Endothelial cell of umbilical vein (primary cell): ENCODE measurements at regions not wholly inside any gene's neighbourhood (a gene's known extent, or its start where the extent isn't known, plus 50 kb on each side); places are given as distances from the start of the nearest gene placed in this dataset.
"Not testable (repeated sequence)": the region's sequence is repeated elsewhere in the genome, so short reads cannot be mapped to it uniquely, and the experiment has no call there.

Experiments
- BruUV-seq: library from RNA; stranded (reverse); fragments of 400-500 nt; replicated peaks from 2 replicates; lab custom pipeline; 2021; lab: Mats Ljungman, UMichigan
- CTCF ChIA-PET: fragments of 300-600, 350-600 bp; sonication (Branson Sonifier 250); formaldehyde crosslinking; loops from one replicate; lab custom pipeline; 2021; ENCODE audit warnings: antibody characterized with exemption, inconsistent platforms; lab: Charles Lee
- POLR2A ChIA-PET: fragments of 300-600, 350-600 bp; sonication (Branson Sonifier 250); formaldehyde crosslinking; loops from one replicate; lab custom pipeline; 2021; ENCODE audit warnings: antibody characterized with exemption, inconsistent platforms; lab: Charles Lee
- DNase-seq: peaks from one replicate; pipeline ENCODE4 v3.0.0-alpha.2; 2011; ENCODE audit warnings: low read depth, low spot score
- FAIRE-seq: peaks from 2 replicates; lab custom pipeline; 2011; peaks lifted over from hg19 to GRCh38; lab: Jason Lieb, UNC
- H2AFZ ChIP-seq: 2 replicates; pipeline ENCODE4 v1.6.0; 2012; ENCODE audit warnings: low read depth, low read length, control low read depth, inconsistent platforms
- H3K27ac ChIP-seq: 2 replicates; pipeline ENCODE4 v1.5.1; 2011; ENCODE audit warnings: low read depth, mild to moderate bottlenecking, control low read depth, low read length, moderate library complexity; ENCODE audit not compliant: insufficient read depth
- H3K27me3 ChIP-seq, 2 experiments: 2 replicates each; pipeline versions ENCODE4 v1.6.0 to v1.6.1; 2011; ENCODE audit warnings: low read length in 2 of 2, mixed read lengths in 1 of 2; ENCODE audit not compliant: control insufficient read depth in 2 of 2, insufficient read depth in 2 of 2
- H3K36me3 ChIP-seq, 2 experiments: 2 replicates in 1 of 2; 3 replicates in 1 of 2; pipeline ENCODE4 v1.5.1; 2011; ENCODE audit warnings: low read length in 2 of 2, mild to moderate bottlenecking in 1 of 2, moderate library complexity in 1 of 2; ENCODE audit not compliant: control insufficient read depth in 2 of 2, insufficient read depth in 2 of 2; ENCODE audit errors: extremely low read depth in 1 of 2
- H3K4me1 ChIP-seq: 3 replicates; pipeline ENCODE4 v1.5.1; 2011; ENCODE audit warnings: mild to moderate bottlenecking, low read length; ENCODE audit not compliant: control insufficient read depth, insufficient read depth; ENCODE audit errors: extremely low read depth
- H3K4me2 ChIP-seq: 2 replicates; pipeline ENCODE4 v1.6.1; 2011; ENCODE audit warnings: low read length, control low read depth, mixed read lengths; ENCODE audit not compliant: insufficient read depth
- H3K4me3 ChIP-seq, 3 experiments: fragments of 200-600 bp in 1 of 3; sonication (generic), shearing (Covaris generic) in 1 of 3; replicated peaks in 1 of 3; 2 replicates each; pipeline ENCODE4 v1.5.1; 2011 to 2016; ENCODE audit warnings: control low read depth in 3 of 3, low read length in 3 of 3, mild to moderate bottlenecking in 2 of 3, inconsistent platforms in 1 of 3, low read depth in 1 of 3, moderate library complexity in 1 of 3; ENCODE audit not compliant: insufficient read depth in 1 of 3
- H3K79me2 ChIP-seq: 2 replicates; pipeline ENCODE4 v1.6.0; 2012; ENCODE audit warnings: low read length, inconsistent platforms; ENCODE audit not compliant: control insufficient read depth, insufficient read depth
- H3K9ac ChIP-seq: replicated peaks from 2 replicates; pipeline ENCODE3; 2011; ENCODE audit warnings: low read length, control low read depth; ENCODE audit not compliant: insufficient read depth; ENCODE audit errors: extremely low read depth
- H3K9me1 ChIP-seq: replicated peaks from 3 replicates; pipeline ENCODE4 v1.6.0; 2011; ENCODE audit warnings: mild to moderate bottlenecking, low read length; ENCODE audit not compliant: control insufficient read depth, insufficient read depth; ENCODE audit errors: extremely low read depth
- H3K9me3 ChIP-seq: replicated peaks from 2 replicates; pipeline ENCODE4 v1.5.1; 2012; ENCODE audit warnings: low read length, inconsistent platforms; ENCODE audit not compliant: control insufficient read depth, insufficient read depth
- H4K20me1 ChIP-seq: replicated peaks from 2 replicates; pipeline ENCODE3; 2011; ENCODE audit warnings: mild to moderate bottlenecking, low read length; ENCODE audit not compliant: control insufficient read depth, insufficient read depth; ENCODE audit errors: extremely low read depth
- GATA2 ChIP-seq: IDR thresholded peaks from 2 replicates; pipeline ENCODE4 v1.7.0; 2011; ENCODE audit warnings: low read depth, mild to moderate bottlenecking, moderate library complexity, mixed read lengths, low read length; ENCODE audit not compliant: insufficient read length, insufficient read depth
- dilution Hi-C: fragments of 300-500 bp; cut with MboI; formaldehyde crosslinking; loops from one replicate; pipeline ENCODE4 v1.15.0; 2019; ENCODE audit warnings: low sequenced_read_pairs; ENCODE audit not compliant: extremely low pct_ligation_motif_present
- intact Hi-C: fragments of 100-400 bp; cut with micrococcal nuclease; formaldehyde crosslinking; loops from one replicate; pipeline ENCODE4 v1.10.0; 2022

DNA sequence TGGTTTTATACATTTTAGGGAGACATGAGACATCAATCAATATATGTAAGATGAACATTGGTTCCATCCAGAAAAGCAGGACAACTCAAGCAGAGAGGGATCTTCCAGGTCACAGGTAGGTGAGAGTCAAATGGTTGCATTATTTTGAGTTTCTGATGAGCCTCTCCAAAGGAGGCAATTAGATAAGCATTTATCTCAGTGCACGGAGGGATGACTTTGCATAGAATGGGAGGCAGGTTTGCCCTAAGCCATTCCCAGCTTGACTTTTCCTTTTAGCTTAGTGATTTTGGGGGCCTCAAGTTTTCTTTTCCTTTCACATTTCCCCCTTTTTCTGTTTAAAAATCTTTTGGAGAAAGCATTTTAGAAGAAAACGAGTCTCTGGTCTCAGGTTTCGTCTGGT lies 58.4 kb upstream of the BDH1 start:
- H3K27ac ChIP-seq, POLR2A ChIA-PET, BruUV-seq, H3K9me1 ChIP-seq, DNase-seq, intact Hi-C loops, H3K9ac ChIP-seq, H4K20me1 ChIP-seq, H2AFZ ChIP-seq, H3K4me2 ChIP-seq, H3K79me2 ChIP-seq, H3K4me1 ChIP-seq, H3K4me3 ChIP-seq, H3K27me3 ChIP-seq, H3K9me3 ChIP-seq, dilution Hi-C loops, FAIRE-seq: not testable (repeated sequence)
- CTCF ChIA-PET, result interaction anchor here (1.8 to 2.3 kb wide), 2 partner anchors 10 to 15 kb away, joined by 4 to 18 read pairs; no protein-coding TSS in a partner anchor
- H3K36me3 ChIP-seq, result peaks cover 10 to 15% of the 10 kb centered on the region in 2 experiments

GRCh38 chr3:197613199-197613598 lies 57.4 kb upstream of the BDH1 start:
- H3K9me1 ChIP-seq, result no peaks in the 10 kb centered on the region
- no peak overlapping the region for H3K4me2 ChIP-seq
- no peaks in the 10 kb centered on the region for H3K9me3 ChIP-seq
- no peak overlapping the region for H3K27ac ChIP-seq
- H2AFZ ChIP-seq, result no peak overlapping the region
- no peak overlapping the region for H3K4me3 ChIP-seq
- no peaks in the 10 kb centered on the region for H3K4me1 ChIP-seq
- intact Hi-C loops, result no loop called here
- H3K79me2 ChIP-seq, result peaks cover 2% of the 10 kb centered on the region
- ChIA-PET CTCF (interaction anchor here (1.8 to 4.4 kb wide), 3 partner anchors 9 to 14 kb away, joined by 4 to 41 read pairs (median 18); no protein-coding TSS in a partner anchor), POLR2A (no interaction called here)
- H3K9ac ChIP-seq, result no peak overlapping the region
- H4K20me1 ChIP-seq, result no peaks in the 10 kb centered on the region
- DNase-seq (no peak), FAIRE-seq (no peak)
- H3K36me3 ChIP-seq, result peaks cover 10 to 18% of the 10 kb centered on the region in 2 experiments
- dilution Hi-C loops, result no loop called here
- TF ChIP-seq GATA2, result no peak
- no TSS peak for BruUV-seq
- H3K27me3 ChIP-seq, result no peaks in the 10 kb centered on the region
